Glutamatergic neuron (in vitro differentiated cells): ENCODE measurements at regions not wholly inside any gene's neighbourhood (a gene's known extent, or its start where the extent isn't known, plus 50 kb on each side); places are given as distances from the start of the nearest gene placed in this dataset.

ENCODE experiments used
- DNase-seq: peaks from one replicate; pipeline ENCODE4 v3.0.0; 2022
- H3K27ac Mint-ChIP-seq: one replicate; pipeline ENCODE4 v1.8.0; 2020; ENCODE audit warnings: mild to moderate bottlenecking, mixed read lengths, inconsistent platforms; ENCODE audit not compliant: unreplicated experiment
- H3K27me3 Mint-ChIP-seq: one replicate; pipeline ENCODE4 v1.8.0; 2020; ENCODE audit warnings: mild to moderate bottlenecking, moderate library complexity, mixed read lengths, inconsistent platforms; ENCODE audit not compliant: unreplicated experiment
- H3K36me3 Mint-ChIP-seq: one replicate; pipeline ENCODE4 v1.8.0; 2020; ENCODE audit warnings: mild to moderate bottlenecking, mixed read lengths, inconsistent platforms; ENCODE audit not compliant: unreplicated experiment
- H3K4me1 Mint-ChIP-seq: one replicate; pipeline ENCODE4 v1.8.0; 2020; ENCODE audit warnings: mild to moderate bottlenecking, low read depth, mixed read lengths, inconsistent platforms; ENCODE audit not compliant: unreplicated experiment
- H3K4me3 Mint-ChIP-seq: one replicate; pipeline ENCODE4 v1.8.0; 2020; ENCODE audit warnings: mild to moderate bottlenecking, mixed read lengths, inconsistent platforms; ENCODE audit not compliant: unreplicated experiment
- H3K9me3 Mint-ChIP-seq: one replicate; pipeline ENCODE4 v1.8.0; 2020; ENCODE audit warnings: mild to moderate bottlenecking, moderate library complexity, mixed read lengths, inconsistent platforms; ENCODE audit not compliant: unreplicated experiment
- TF ChIP-seq, protein P1 (sequence below): fragments of 200-600 bp; sonication (generic); IDR thresholded peaks from one replicate; pipeline ENCODE4 v1.5.0; 2021; ENCODE audit not compliant: partially characterized antibody, unreplicated experiment

- Mint-ChIP-seq H3K27me3 (no peaks in the 10 kb centered on the region), H3K27ac (no peak overlapping the region), H3K9me3 (peaks cover 1% of the 10 kb centered on the region), H3K4me1 (peaks cover 2% of the 10 kb centered on the region), H3K36me3 (no peaks in the 10 kb centered on the region), H3K4me3 (no peak overlapping the region)
- no peak for DNase-seq
- TF ChIP-seq, protein P1, sequence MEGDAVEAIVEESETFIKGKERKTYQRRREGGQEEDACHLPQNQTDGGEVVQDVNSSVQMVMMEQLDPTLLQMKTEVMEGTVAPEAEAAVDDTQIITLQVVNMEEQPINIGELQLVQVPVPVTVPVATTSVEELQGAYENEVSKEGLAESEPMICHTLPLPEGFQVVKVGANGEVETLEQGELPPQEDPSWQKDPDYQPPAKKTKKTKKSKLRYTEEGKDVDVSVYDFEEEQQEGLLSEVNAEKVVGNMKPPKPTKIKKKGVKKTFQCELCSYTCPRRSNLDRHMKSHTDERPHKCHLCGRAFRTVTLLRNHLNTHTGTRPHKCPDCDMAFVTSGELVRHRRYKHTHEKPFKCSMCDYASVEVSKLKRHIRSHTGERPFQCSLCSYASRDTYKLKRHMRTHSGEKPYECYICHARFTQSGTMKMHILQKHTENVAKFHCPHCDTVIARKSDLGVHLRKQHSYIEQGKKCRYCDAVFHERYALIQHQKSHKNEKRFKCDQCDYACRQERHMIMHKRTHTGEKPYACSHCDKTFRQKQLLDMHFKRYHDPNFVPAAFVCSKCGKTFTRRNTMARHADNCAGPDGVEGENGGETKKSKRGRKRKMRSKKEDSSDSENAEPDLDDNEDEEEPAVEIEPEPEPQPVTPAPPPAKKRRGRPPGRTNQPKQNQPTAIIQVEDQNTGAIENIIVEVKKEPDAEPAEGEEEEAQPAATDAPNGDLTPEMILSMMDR: no peak
These were observed 83.1 kb upstream of the PIK3CG start for GRCh38 chr7:106781828-106782544.

DNA sequence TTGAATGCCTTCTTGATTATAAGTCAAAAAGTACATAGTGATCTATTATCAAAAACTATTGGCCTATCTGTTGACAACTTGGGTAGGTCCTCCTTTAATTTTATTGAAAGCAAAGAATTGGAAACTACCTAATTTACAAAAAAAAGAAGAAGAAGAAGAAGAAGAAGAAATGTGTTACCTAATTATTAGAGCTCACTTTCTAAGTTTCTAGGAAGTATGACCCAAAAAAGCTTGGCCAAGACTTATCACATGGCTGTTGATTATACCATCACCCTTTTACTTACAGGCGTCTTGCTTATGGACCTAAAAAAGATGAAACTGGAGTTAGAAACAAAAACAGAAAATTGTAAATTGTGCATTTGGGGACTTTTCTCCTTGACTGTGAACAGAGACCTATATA lies 81.8 kb upstream of the PIK3CG start:
- Mint-ChIP-seq H3K4me1 (peaks cover 2% of the 10 kb centered on the region), H3K27me3 (no peaks in the 10 kb centered on the region), H3K27ac (no peak overlapping the region), H3K9me3 (peaks cover 1% of the 10 kb centered on the region), H3K36me3 (no peaks in the 10 kb centered on the region), H3K4me3 (no peak overlapping the region)
- TF ChIP-seq, protein P1: no peak
- DNase-seq: no peak

DNA sequence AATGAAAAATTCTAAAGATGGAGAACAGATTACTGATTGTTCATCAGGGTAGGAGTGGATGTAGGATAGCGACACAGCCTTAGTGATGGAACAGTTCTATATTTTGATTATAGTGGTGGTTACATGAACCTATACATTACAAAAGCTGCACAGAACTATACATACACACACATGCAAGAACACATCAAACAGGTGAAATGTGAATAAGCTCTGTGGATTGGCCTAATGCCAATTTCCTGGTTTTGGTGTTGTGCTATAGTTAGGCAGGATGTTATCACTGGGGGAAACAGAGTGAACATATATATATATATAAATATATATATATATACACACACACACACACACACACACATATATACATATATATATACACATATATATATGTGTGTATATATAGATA lies 76.4 kb upstream of the PIK3CG start:
- no peak for DNase-seq
- no peaks in the 10 kb centered on the region for H3K27me3 Mint-ChIP-seq
- H3K4me3 Mint-ChIP-seq: no peak overlapping the region
- peaks cover 2% of the 10 kb centered on the region for H3K9me3 Mint-ChIP-seq
- no peak overlapping the region for H3K27ac Mint-ChIP-seq
- H3K36me3 Mint-ChIP-seq: no peaks in the 10 kb centered on the region
- TF ChIP-seq, protein P1: no peak
- peaks cover 2% of the 10 kb centered on the region for H3K4me1 Mint-ChIP-seq

DNA sequence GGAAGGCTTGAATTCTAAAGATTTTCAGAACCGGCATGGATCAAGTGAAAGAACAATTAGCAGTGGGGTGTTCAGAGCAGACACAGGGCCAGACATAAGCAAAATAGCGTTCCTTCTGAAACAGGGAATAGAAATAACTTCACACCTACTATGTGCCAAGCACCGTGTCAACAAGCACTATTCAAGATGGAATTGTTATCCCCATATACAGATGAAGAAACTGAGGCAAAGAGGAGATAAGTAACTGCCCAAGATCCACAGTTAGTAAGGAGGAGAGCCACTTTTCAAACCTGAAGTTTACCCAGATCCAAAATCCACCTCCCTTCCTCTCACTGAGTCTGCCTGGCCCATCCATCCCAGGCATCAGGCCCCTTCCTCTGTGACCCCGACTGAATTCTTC lies 73.6 kb upstream of the PIK3CG start:
- peaks cover 2% of the 10 kb centered on the region for H3K9me3 Mint-ChIP-seq
- TF ChIP-seq, protein P1: no peak
- no peak overlapping the region for H3K27ac Mint-ChIP-seq

GRCh38 chr7:106792233-106792926 lies 72.7 kb upstream of the PIK3CG start:
- no peaks in the 10 kb centered on the region for H3K36me3 Mint-ChIP-seq
- TF ChIP-seq, protein P1: no peak
- H3K4me1 Mint-ChIP-seq: no peaks in the 10 kb centered on the region
- no peak for DNase-seq
- H3K27ac Mint-ChIP-seq: no peak overlapping the region
- H3K4me3 Mint-ChIP-seq: no peak overlapping the region
- peaks cover 2% of the 10 kb centered on the region for H3K9me3 Mint-ChIP-seq
- no peaks in the 10 kb centered on the region for H3K27me3 Mint-ChIP-seq

More for the DNA sequence above, 73.6 kb upstream of the PIK3CG start:
- Mint-ChIP-seq H3K36me3 (no peaks in the 10 kb centered on the region), H3K4me1 (no peaks in the 10 kb centered on the region), H3K4me3 (no peak overlapping the region), H3K27me3 (no peaks in the 10 kb centered on the region)
- no peak for DNase-seq
